AG04450 (cell line): ENCODE measurements at regions not wholly inside any gene's neighbourhood (a gene's known extent, or its start where the extent isn't known, plus 50 kb on each side); places are given as distances from the start of the nearest gene placed in this dataset.

Experiments used
- CTCF ChIA-PET: fragments of 300-600, 350-600 bp; formaldehyde crosslinking; extraction: SDS; loops from one replicate; lab custom pipeline; 2022; ENCODE audit warnings: antibody characterized with exemption, inconsistent platforms; lab: Charles Lee
- POLR2A ChIA-PET: fragments of 350-600 bp; formaldehyde crosslinking; extraction: SDS; loops from one replicate; lab custom pipeline; 2021; ENCODE audit warnings: antibody characterized with exemption, inconsistent platforms; lab: Yijun Ruan, JAX
- DNase-seq: peaks from one replicate; pipeline ENCODE4 v3.0.0-alpha.2; 2011; ENCODE audit warnings: low read depth, low spot score
- H3K27ac ChIP-seq: one replicate; pipeline ENCODE4 v1.5.1; 2012; ENCODE audit warnings: low read depth, low read length, control low read depth
- H3K27me3 ChIP-seq: one replicate; pipeline ENCODE4 v1.6.0; 2012; ENCODE audit warnings: low read length; ENCODE audit not compliant: control insufficient read depth, insufficient read depth
- H3K4me3 ChIP-seq: 2 replicates; pipeline ENCODE4 v1.5.1; 2011; ENCODE audit warnings: mild to moderate bottlenecking, low read depth, low read length, control low read depth
- H3K9me3 ChIP-seq: 2 replicates; pipeline ENCODE4 v1.5.1; 2012; ENCODE audit warnings: low read length; ENCODE audit not compliant: control insufficient read depth, insufficient read depth
- CTCF ChIP-seq: IDR thresholded peaks from 2 replicates; pipeline ENCODE4 v1.5.1; 2011; ENCODE audit warnings: low read depth, low read length, control low read depth, inconsistent platforms

DNA sequence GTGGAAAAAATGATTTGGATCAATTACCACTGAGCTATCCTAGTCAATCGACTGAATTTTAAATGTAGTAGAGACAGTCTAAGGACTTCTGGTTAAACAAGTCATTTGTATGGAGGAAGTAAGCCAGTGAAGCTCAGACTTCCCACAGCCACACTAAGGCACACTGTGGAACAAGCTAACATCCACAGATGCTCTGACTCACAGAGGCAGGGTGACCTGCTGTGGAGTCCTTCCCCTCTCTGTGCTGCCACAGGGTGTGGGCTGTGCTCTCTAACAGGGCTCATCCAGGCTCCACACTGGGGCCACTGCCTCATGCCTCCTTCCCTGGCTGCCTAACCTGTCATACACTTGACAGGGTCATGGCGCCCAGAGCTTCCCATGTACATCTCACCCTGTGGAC is 351.0 kb downstream of the GALR1 start:
- DNase-seq, result no peak
- no peaks in the 10 kb centered on the region for H3K27me3 ChIP-seq
- no peak for TF ChIP-seq CTCF
- ChIA-PET CTCF (no interaction called here), POLR2A (no interaction called here)
- H3K4me3 ChIP-seq, result no peak overlapping the region
- H3K27ac ChIP-seq, result no peak overlapping the region
- H3K9me3 ChIP-seq, result peaks cover 35% of the 10 kb centered on the region

DNA sequence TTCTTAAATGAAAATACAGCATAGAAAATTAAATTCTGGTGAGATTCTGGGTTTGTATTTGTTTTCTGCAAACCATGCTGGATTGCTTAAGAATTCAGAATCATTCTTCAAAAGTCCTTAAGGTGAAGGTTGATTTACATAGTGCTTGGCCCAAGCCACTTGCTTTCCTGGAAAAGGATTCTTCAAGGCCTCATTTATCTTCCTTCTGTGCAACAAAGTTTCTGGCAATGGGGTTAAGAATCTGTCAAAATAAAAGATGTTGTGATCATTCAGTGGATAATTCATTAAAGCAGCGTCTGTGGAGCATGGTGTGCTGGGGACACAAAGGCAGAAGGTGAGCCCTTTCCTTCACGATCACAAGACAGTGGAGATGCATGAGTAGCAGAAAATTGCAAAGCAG is 351.9 kb downstream of the GALR1 start:
- Histone ChIP-seq H3K27ac (no peak overlapping the region), H3K9me3 (peaks cover 39% of the 10 kb centered on the region), H3K4me3 (no peak overlapping the region), H3K27me3 (no peaks in the 10 kb centered on the region)
- ChIA-PET CTCF (no interaction called here), POLR2A (no interaction called here)
- no peak for TF ChIP-seq CTCF
- DNase-seq, result no peak

- POLR2A ChIA-PET, result no interaction called here
- CTCF ChIA-PET, result no interaction called here
These were observed 357.4 kb downstream of the GALR1 start for GRCh38 chr18:77607087-77607486.

GRCh38 chr18:77608807-77609206 is 359.2 kb downstream of the GALR1 start:
- no peak for DNase-seq
- Histone ChIP-seq H3K9me3 (peaks cover 41% of the 10 kb centered on the region), H3K27me3 (no peaks in the 10 kb centered on the region), H3K4me3 (no peak overlapping the region), H3K27ac (no peak overlapping the region)
- ChIA-PET CTCF (no interaction called here), POLR2A (no interaction called here)
- TF ChIP-seq CTCF, result no peak

More at GRCh38 chr18:77607087-77607486, 357.4 kb downstream of the GALR1 start:
- no peak overlapping the region for H3K4me3 ChIP-seq
- peaks cover 48% of the 10 kb centered on the region for H3K9me3 ChIP-seq
- no peak for TF ChIP-seq CTCF
- no peak for DNase-seq
- H3K27ac ChIP-seq, result no peak overlapping the region
- H3K27me3 ChIP-seq, result no peaks in the 10 kb centered on the region

DNA sequence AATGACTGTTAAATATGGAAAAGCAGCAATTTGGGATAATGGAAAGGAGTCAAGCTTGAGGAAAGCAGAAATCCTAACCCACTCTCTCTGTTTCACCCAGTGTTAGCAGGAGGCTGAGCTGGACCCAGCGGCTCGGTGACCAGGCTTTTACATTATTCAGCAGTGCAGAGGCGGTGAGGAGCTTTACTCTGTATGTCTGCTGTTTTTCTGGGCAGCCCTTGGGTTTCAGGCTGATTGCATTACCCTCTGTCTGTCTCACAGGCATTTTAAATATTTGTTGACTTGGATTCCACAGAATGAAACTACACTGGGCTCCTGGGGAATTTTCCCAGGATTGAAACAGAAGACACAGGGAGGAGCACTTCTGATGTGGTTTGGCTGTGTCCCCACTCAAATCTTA is 368.0 kb downstream of the GALR1 start:
- TF ChIP-seq CTCF, result no peak
- Histone ChIP-seq H3K27ac (no peak overlapping the region), H3K9me3 (peaks cover 40% of the 10 kb centered on the region), H3K27me3 (no peaks in the 10 kb centered on the region), H3K4me3 (no peak overlapping the region)
- POLR2A ChIA-PET, result no interaction called here
- no peak for DNase-seq
- CTCF ChIA-PET, result no interaction called here
